ENCODE measurements at regions not wholly inside any gene's neighbourhood (a gene's known extent, or its start where the extent isn't known, plus 50 kb on each side); places are given as distances from the start of the nearest gene placed in this dataset.

- Histone ChIP-seq H3K4me1 (no peaks in the 10 kb centered on the region), H3K9me3 (no peaks in the 10 kb centered on the region), H3K27ac (no peak overlapping the region), H3K36me3 (no peaks in the 10 kb centered on the region), H3K4me3 (no peak overlapping the region), H3K27me3 (peaks cover 0 to 10% (median 0%) of the 10 kb centered on the region in 7 donors)
- ATAC-seq (no peak), DNase-seq (no peak)
- WGBS, 2 donors, result 85 to 92% methylated on average over 6 of the region's 6 CpGs
- no peak for TF ChIP-seq CTCF (IDR thresholded peaks at IDR 0.05)
- intact Hi-C loops (cut with DNase I), result loop anchor here in 6 of 10 donors (5.0 to 10.0 kb wide), 2 partner anchors 415 to 418 kb away; no protein-coding TSS in a partner anchor
Observed at GRCh38 chr2:59180111-59180510, 939.0 kb upstream of the FANCL start.

- intact Hi-C loops (cut with DNase I), result no loop called here
- no peak overlapping the region for H3K4me3 ChIP-seq
- H3K27me3 ChIP-seq, result peaks cover 0 to 10% (median 0%) of the 10 kb centered on the region in 7 donors
- no peak for DNase-seq
- no peaks in the 10 kb centered on the region for H3K36me3 ChIP-seq
- no peak for TF ChIP-seq CTCF (IDR thresholded peaks at IDR 0.05)
- H3K27ac ChIP-seq, result no peak overlapping the region
- no peak for ATAC-seq
- H3K4me1 ChIP-seq, result no peaks in the 10 kb centered on the region
- no peaks in the 10 kb centered on the region for H3K9me3 ChIP-seq
- 72 to 85% methylated on average over 2 of the region's 2 CpGs for WGBS, 2 donors
Observed at GRCh38 chr2:59177748-59178147, 936.6 kb upstream of the FANCL start.

GRCh38 chr2:59176737-59177136, 935.6 kb upstream of the FANCL start:
- peaks cover 0 to under 1% (median 0%) of the 10 kb centered on the region in 7 donors for H3K27me3 ChIP-seq
- no peaks in the 10 kb centered on the region for H3K36me3 ChIP-seq
- H3K4me3 ChIP-seq, result no peak overlapping the region
- no peak overlapping the region for H3K27ac ChIP-seq
- TF ChIP-seq CTCF (IDR thresholded peaks at IDR 0.05), result no peak
- DNase-seq (no peak), ATAC-seq (no peak)
- no peaks in the 10 kb centered on the region for H3K9me3 ChIP-seq
- H3K4me1 ChIP-seq, result no peaks in the 10 kb centered on the region
- intact Hi-C loops (cut with DNase I), result no loop called here

- Histone ChIP-seq H3K36me3 (no peaks in the 10 kb centered on the region), H3K4me3 (no peak overlapping the region), H3K27me3 (no peaks in the 10 kb centered on the region), H3K4me1 (no peaks in the 10 kb centered on the region), H3K9me3 (no peaks in the 10 kb centered on the region), H3K27ac (no peak overlapping the region)
- intact Hi-C loops (cut with DNase I), result no loop called here
- no peak for TF ChIP-seq CTCF (IDR thresholded peaks at IDR 0.05)
- DNase-seq, result no peak
- 81 to 86% methylated on average over 13 of the region's 13 CpGs for WGBS, 2 donors
- no peak for ATAC-seq
Observed at GRCh38 chr2:59174536-59175243, 933.6 kb upstream of the FANCL start.

All from heart right ventricle (tissue), 16 donors.